ENCODE measurements at regions not wholly inside any gene's neighbourhood (a gene's known extent, or its start where the extent isn't known, plus 50 kb on each side); places are given as distances from the start of the nearest gene placed in this dataset.

DNA sequence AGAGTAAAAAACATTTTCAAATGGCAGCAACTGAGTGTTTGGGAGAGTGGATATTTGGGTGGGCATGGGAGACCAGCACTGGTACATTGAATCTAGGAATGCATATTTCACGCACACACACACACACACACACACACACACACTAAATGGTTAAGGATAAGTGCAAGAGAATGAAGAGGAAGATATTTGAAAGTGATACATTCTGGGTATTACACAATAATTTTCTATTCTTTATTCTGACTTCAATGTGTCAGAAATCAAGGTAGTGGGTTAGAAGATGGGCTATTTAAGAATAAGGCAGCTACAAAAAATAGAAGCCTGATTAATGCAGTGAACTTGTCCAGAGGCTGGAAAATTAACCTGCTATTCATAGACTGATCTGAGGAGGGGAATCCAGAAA, 577.0 kb downstream of the TMEM182 start:
- Histone ChIP-seq H3K14ac (ENCODE audit: insufficient read length) (no peak overlapping the region), H3K36me3 (ENCODE audit: control insufficient read depth in 2 of 4, insufficient read depth in 4 of 4, low read length in 3 of 4) (no peaks in the 10 kb centered on the region), H3K9ac (replicated peaks in 1 of 4; ENCODE audit: extremely low read depth in 1 of 4, low read depth in 3 of 4, low read length in 3 of 4) (no peak overlapping the region), H2BK20ac (ENCODE audit: low read length) (no peak overlapping the region), H3K27me3 (replicated peaks in 1 of 4; ENCODE audit: control insufficient read depth in 3 of 4, extremely low read depth in 1 of 4, insufficient read depth in 3 of 4, low read length in 3 of 4) (no peaks in the 10 kb centered on the region), H2AK5ac (ENCODE audit: low read depth, low read length) (no peak overlapping the region), H4K20me1 (replicated peaks in 1 of 2; ENCODE audit: control insufficient read depth in 1 of 2, insufficient read depth in 2 of 2, low read length in 2 of 2) (no peaks in the 10 kb centered on the region), H3K4me2 (ENCODE audit: insufficient read depth in 1 of 2, low read depth in 2 of 2, low read length in 2 of 2) (no peak overlapping the region), H4K5ac (ENCODE audit: insufficient read length, low read depth, low read length) (no peak overlapping the region), H3K18ac (ENCODE audit: extremely low read depth, low read length) (no peak overlapping the region), H2AFZ (ENCODE audit: low read length) (no peak overlapping the region), H2BK12ac (ENCODE audit: low read depth, low read length) (no peak overlapping the region), H3K9me3 (ENCODE audit: insufficient read depth in 2 of 2, low read depth in 1 of 2, low read length in 1 of 2) (no peaks in the 10 kb centered on the region; a peak in 1 of 4 replicates), H2BK120ac (replicated peaks; ENCODE audit: low read depth, low read length) (no peak overlapping the region), H3K23ac (ENCODE audit: insufficient read length) (no peak overlapping the region), H3K4me3 (ENCODE audit: extremely low read depth in 1 of 4, insufficient read depth in 2 of 4, low read depth in 3 of 4, low read length in 4 of 4) (no peak overlapping the region), H2BK5ac (ENCODE audit: low read depth, low read length) (no peak overlapping the region), H3K27ac (ENCODE audit: low read depth, low read length) (no peak overlapping the region), H3K79me1 (ENCODE audit: low read depth, low read length) (no peaks in the 10 kb centered on the region), H3K4me1 (replicated peaks in 1 of 4; ENCODE audit: control insufficient read depth in 3 of 4, insufficient read depth in 4 of 4, low read length in 3 of 4) (no peaks in the 10 kb centered on the region), H3K79me2 (ENCODE audit: control insufficient read depth in 1 of 2, insufficient read depth in 2 of 2, low read length in 2 of 2) (no peaks in the 10 kb centered on the region), H3K4ac (replicated peaks; ENCODE audit: insufficient read length, low read depth, low read length) (no peak overlapping the region), H3K56ac (replicated peaks; ENCODE audit: insufficient read length, low read depth, low read length) (no peak overlapping the region), H4K8ac (ENCODE audit: extremely low read depth, insufficient read depth, low read length) (no peak overlapping the region), H4K91ac (replicated peaks; ENCODE audit: insufficient read length, low read length) (no peak overlapping the region), H3K23me2 (ENCODE audit: low read depth, low read length) (no peaks in the 10 kb centered on the region), H2BK15ac (ENCODE audit: low read length) (no peak overlapping the region)
- 92% methylated on average over 1 of the region's 1 CpG; no CpG with 5 or more reads in 1 of the 2 experiments for WGBS, 2 experiments (ENCODE audit: extremely low coverage in 1 of 2, insufficient coverage in 1 of 2, insufficient read length in 1 of 2, insufficient replicate concordance in 2 of 2, low coverage in 1 of 2, low lambda C conversion rate in 2 of 2, missing lambda C conversion rate in 1 of 2)
- POLR2A ChIA-PET (ENCODE audit: partially characterized antibody): no interaction called here
- CTCF ChIA-PET (ENCODE audit: partially characterized antibody): interaction anchor here (1.0 kb wide), 1 partner anchor 9 kb away, joined by 3 read pairs; no protein-coding TSS in a partner anchor
- FAIRE-seq: no peak
- DNase-seq (ENCODE audit: low read depth in 1 of 2, low spot score in 2 of 2): no peak
- no peak for TF ChIP-seq CHD2 (IDR thresholded peaks at IDR 0.05; ENCODE audit: low read length)
- TF ChIP-seq BRCA1 (IDR thresholded peaks at IDR 0.05; ENCODE audit: low read depth, low read length): no peak
- TF ChIP-seq SIX5 (IDR thresholded peaks at IDR 0.05; ENCODE audit: low read depth, low read length): no peak
